ENCODE measurements at regions not wholly inside any gene's neighbourhood (a gene's known extent, or its start where the extent isn't known, plus 50 kb on each side); places are given as distances from the start of the nearest gene placed in this dataset.

GRCh38 chr18:70662588-70662987 is 373.7 kb downstream of the SOCS6 start:
- TF ChIP-seq CTCF (IDR thresholded peaks at IDR 0.05) (no peak), POLR2AphosphoS5 (IDR thresholded peaks at IDR 0.05) (no peak), EP300 (IDR thresholded peaks at IDR 0.05) (no peak)

Measured in suprapubic skin (tissue), 4 donors.